Nephron (organoid): ENCODE measurements at regions not wholly inside any gene's neighbourhood (a gene's known extent, or its start where the extent isn't known, plus 50 kb on each side); places are given as distances from the start of the nearest gene placed in this dataset.
A peak's percentile ranks its signal among the peaks of the same experiment; 100 is the strongest.

Source experiments
- H3K27ac Mint-ChIP-seq, 3 experiments: 2 replicates each; pipeline ENCODE4 v1.8.0; 2020; ENCODE audit warnings: mixed read lengths in 3 of 3, mild to moderate bottlenecking in 2 of 3, moderate library complexity in 1 of 3
- H3K27me3 Mint-ChIP-seq: 2 replicates; pipeline ENCODE4 v1.8.0; 2021; ENCODE audit warnings: low read depth, mild to moderate bottlenecking, moderate library complexity, mixed read lengths
- H3K36me3 Mint-ChIP-seq: 2 replicates; pipeline ENCODE4 v1.8.0; 2020; ENCODE audit warnings: low read depth, mixed read lengths
- H3K4me1 Mint-ChIP-seq: 2 replicates; pipeline ENCODE4 v1.8.0; 2020; ENCODE audit warnings: mixed read lengths
- H3K4me3 Mint-ChIP-seq, 3 experiments: 2 replicates each; pipeline ENCODE4 v1.8.0; 2020; ENCODE audit warnings: mild to moderate bottlenecking in 3 of 3, mixed read lengths in 3 of 3, moderate library complexity in 2 of 3
- H3K9me3 Mint-ChIP-seq: 2 replicates; pipeline ENCODE4 v1.8.0; 2020; ENCODE audit warnings: mixed read lengths
- TF ChIP-seq, protein P1 (sequence below), 3 experiments: fragments of 200-600 bp; sonication (generic); IDR thresholded peaks; one replicate each; pipeline ENCODE4 v1.5.0; 2021; ENCODE audit warnings: antibody characterized with exemption in 3 of 3; ENCODE audit not compliant: unreplicated experiment in 3 of 3

DNA sequence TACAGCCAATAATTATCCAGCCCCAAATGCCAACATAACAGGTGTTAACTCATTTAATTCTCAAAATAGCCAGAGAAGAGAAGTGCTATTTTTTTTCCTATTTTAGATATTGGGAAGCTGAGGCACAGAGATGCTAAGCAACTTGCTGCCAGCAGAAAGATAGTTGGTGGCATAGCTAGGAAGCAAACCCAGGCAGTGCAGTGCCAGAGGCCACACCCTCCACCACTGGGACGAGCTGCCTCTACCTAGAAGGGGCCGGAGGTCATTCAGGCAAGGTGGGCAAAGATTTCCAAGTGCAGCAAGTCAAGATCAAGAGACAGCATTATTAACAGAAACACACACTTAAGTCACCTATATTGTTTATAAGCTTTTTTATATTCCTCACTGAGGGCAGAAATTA lies 654.1 kb downstream of the INHBA start:
- Mint-ChIP-seq H3K27ac (no peak overlapping the region), H3K4me3 (no peak overlapping the region), H3K9me3 (peaks cover 4% of the 10 kb centered on the region), H3K4me1 (peaks cover 53% of the 10 kb centered on the region), H3K27me3 (no peaks in the 10 kb centered on the region), H3K36me3 (no peaks in the 10 kb centered on the region)
- TF ChIP-seq, protein P1, sequence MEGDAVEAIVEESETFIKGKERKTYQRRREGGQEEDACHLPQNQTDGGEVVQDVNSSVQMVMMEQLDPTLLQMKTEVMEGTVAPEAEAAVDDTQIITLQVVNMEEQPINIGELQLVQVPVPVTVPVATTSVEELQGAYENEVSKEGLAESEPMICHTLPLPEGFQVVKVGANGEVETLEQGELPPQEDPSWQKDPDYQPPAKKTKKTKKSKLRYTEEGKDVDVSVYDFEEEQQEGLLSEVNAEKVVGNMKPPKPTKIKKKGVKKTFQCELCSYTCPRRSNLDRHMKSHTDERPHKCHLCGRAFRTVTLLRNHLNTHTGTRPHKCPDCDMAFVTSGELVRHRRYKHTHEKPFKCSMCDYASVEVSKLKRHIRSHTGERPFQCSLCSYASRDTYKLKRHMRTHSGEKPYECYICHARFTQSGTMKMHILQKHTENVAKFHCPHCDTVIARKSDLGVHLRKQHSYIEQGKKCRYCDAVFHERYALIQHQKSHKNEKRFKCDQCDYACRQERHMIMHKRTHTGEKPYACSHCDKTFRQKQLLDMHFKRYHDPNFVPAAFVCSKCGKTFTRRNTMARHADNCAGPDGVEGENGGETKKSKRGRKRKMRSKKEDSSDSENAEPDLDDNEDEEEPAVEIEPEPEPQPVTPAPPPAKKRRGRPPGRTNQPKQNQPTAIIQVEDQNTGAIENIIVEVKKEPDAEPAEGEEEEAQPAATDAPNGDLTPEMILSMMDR (IDR thresholded peaks at IDR 0.05; ENCODE audit: unreplicated experiment in 3 of 3): no peak

DNA sequence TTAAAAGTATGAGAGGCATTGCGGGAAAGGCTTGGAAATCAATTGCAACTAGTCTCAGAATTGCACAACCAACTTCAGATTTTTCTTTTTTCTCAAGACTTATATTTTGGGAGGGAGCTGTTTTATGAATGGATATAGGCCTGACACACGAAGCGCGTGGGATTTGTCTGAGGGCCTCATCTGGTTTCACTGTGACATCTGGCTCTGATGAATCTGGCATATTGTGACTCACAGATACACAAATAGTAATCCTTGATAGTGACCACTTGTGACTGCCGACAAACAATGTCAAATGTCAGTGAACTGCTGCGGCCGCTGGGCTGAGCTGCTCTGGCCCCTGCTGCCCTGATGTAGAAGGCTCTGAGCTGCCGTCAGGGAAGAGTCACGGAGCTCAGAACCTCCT lies 655.1 kb downstream of the INHBA start:
- TF ChIP-seq, protein P1 (IDR thresholded peaks at IDR 0.05; ENCODE audit: unreplicated experiment in 3 of 3): no peak
- peak overlapping the region; percentile 13 to 54 (median 50) for H3K27ac Mint-ChIP-seq
- no peaks in the 10 kb centered on the region for H3K36me3 Mint-ChIP-seq
- H3K9me3 Mint-ChIP-seq: peaks cover 8% of the 10 kb centered on the region
- no peaks in the 10 kb centered on the region for H3K27me3 Mint-ChIP-seq
- H3K4me3 Mint-ChIP-seq: no peak overlapping the region
- H3K4me1 Mint-ChIP-seq: peaks cover 53% of the 10 kb centered on the region

DNA sequence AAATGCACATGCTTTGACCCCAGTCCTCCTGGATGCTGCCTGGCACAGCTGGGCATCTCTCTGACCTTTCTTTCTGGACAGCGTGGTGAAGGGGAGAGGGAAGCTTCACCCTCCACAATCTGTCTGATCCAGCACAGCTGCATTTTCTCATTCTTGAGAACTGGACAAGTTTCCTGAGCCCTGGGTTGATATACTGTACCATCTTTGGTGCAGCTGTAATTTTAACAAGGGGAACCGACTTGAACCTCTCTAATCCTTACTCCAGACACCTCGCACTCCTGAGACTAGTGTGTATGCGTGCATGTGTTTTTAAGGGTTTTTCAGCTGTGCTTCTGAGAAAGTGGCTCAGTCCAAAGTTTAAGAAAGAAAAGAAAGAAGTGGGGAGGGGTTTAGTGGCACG lies 655.7 kb downstream of the INHBA start:
- Mint-ChIP-seq H3K36me3 (no peaks in the 10 kb centered on the region), H3K4me3 (no peak overlapping the region), H3K4me1 (peaks cover 52% of the 10 kb centered on the region), H3K27me3 (no peaks in the 10 kb centered on the region), H3K27ac (peak overlapping the region; percentile 13 to 54 (median 50)), H3K9me3 (peaks cover 13% of the 10 kb centered on the region)
- TF ChIP-seq, protein P1 (IDR thresholded peaks at IDR 0.05; ENCODE audit: unreplicated experiment in 3 of 3): no peak

DNA sequence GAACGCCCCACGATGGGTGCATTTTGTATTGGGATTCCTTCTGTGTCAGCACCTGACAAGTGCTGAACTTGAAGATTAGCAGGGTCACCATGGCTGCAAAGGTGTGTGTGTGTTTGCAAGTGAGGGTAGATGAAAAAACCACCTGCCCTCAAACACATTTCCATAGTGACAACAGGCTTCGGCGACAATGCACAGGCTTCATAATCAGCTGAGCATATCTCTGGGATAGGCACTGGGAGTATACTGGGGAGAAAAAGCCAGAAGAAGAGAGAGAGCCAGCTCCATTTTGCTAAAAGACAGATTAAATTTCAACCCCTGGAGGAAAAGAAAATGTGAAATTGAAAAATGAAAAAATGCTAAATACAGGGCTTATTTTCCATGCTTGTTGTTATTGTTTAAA lies 656.1 kb downstream of the INHBA start:
- peaks cover 14% of the 10 kb centered on the region for H3K9me3 Mint-ChIP-seq
- no peaks in the 10 kb centered on the region for H3K36me3 Mint-ChIP-seq
- H3K27ac Mint-ChIP-seq: peak overlapping the region; percentile 13 to 54 (median 50)
- no peak overlapping the region for H3K4me3 Mint-ChIP-seq
- TF ChIP-seq, protein P1 (IDR thresholded peaks at IDR 0.05; ENCODE audit: unreplicated experiment in 3 of 3): no peak
- H3K27me3 Mint-ChIP-seq: no peaks in the 10 kb centered on the region
- H3K4me1 Mint-ChIP-seq: peaks cover 47% of the 10 kb centered on the region

- peaks cover 14% of the 10 kb centered on the region for H3K9me3 Mint-ChIP-seq
- TF ChIP-seq, protein P1 (IDR thresholded peaks at IDR 0.05; ENCODE audit: unreplicated experiment in 3 of 3): no peak
- H3K27me3 Mint-ChIP-seq: no peaks in the 10 kb centered on the region
Observed at GRCh38 chr7:41046221-41046761, 656.6 kb downstream of the INHBA start.

GRCh38 chr7:41045556-41046123 lies 657.2 kb downstream of the INHBA start:
- Mint-ChIP-seq H3K4me3 (no peak overlapping the region), H3K4me1 (peaks cover 36% of the 10 kb centered on the region), H3K27me3 (no peaks in the 10 kb centered on the region), H3K27ac (no peak overlapping the region), H3K36me3 (no peaks in the 10 kb centered on the region), H3K9me3 (peaks cover 14% of the 10 kb centered on the region)
- TF ChIP-seq, protein P1 (IDR thresholded peaks at IDR 0.05; ENCODE audit: unreplicated experiment in 3 of 3): no peak

More at GRCh38 chr7:41046221-41046761, 656.6 kb downstream of the INHBA start:
- Mint-ChIP-seq H3K4me3 (no peak overlapping the region), H3K4me1 (peaks cover 43% of the 10 kb centered on the region), H3K27ac (peak overlapping the region in 1 of 3 experiments; percentile 54), H3K36me3 (no peaks in the 10 kb centered on the region)
